ENCODE measurements at regions not wholly inside any gene's neighbourhood (a gene's known extent, or its start where the extent isn't known, plus 50 kb on each side); places are given as distances from the start of the nearest gene placed in this dataset.

DNA sequence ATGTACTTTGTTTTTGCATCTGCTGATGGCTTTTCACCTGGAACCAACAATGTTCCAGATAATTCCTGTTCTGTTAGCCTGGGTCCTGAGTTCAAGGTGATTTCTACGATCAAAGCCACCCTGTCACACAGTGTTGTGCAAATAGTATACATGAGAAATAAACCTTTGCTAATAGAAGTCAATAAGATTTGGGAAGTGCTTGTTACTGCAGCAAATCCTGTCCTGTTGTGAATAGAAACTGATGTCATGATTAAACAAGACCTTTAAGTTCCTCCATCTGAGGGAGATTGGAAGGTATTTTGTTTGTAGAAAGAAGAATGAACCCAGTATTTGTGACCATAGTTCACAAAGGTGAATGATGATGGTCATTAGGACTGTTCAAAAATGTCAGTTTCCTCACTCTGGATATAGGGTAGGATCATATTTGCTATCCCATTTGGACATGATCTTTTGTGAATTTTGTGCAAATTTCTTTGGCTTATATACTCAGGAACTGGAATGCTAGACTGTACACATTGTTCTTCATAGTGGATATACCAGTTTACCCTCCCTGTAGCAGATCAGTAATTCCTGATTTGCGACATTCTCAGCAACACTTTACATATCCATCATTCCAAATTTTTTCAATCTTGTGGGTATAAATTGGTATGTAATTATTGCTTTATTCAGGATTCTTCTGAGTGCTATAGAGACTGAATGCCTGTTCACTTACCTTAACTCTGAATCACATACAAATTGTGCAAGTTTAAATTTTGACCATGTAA lies 428.5 kb downstream of the METTL15 start:
- TF ChIP-seq EZH2phosphoT487 (IDR thresholded peaks at IDR 0.05; ENCODE audit: insufficient read depth, low read depth) (no peak), EZH2 (IDR thresholded peaks at IDR 0.05; ENCODE audit: insufficient read depth, poor library complexity, severe bottlenecking) (no peak)
